Neural progenitor cell (in vitro differentiated cells): ENCODE measurements at regions not wholly inside any gene's neighbourhood (a gene's known extent, or its start where the extent isn't known, plus 50 kb on each side); places are given as distances from the start of the nearest gene placed in this dataset.

Source experiments
- DNase-seq: peaks from one replicate; pipeline ENCODE4 v3.0.0-alpha.2; 2016; ENCODE audit warnings: low spot score
- H2AFZ ChIP-seq: fragments of 200-600 bp; sonication (generic); replicated peaks from 2 replicates; pipeline ENCODE4 v1.6.1; 2016; ENCODE audit warnings: antibody characterized with exemption
- H3F3A ChIP-seq: fragments of 200-600 bp; sonication (generic); 2 replicates; pipeline ENCODE4 v1.6.1; 2016; ENCODE audit warnings: antibody characterized with exemption, low read depth
- H3K27ac ChIP-seq: fragments of 200-600 bp; sonication (generic); 2 replicates; pipeline ENCODE4 v1.5.1; 2016; ENCODE audit warnings: mild to moderate bottlenecking
- H3K27me3 ChIP-seq: fragments of 200-600 bp; sonication (generic); 2 replicates; pipeline ENCODE4 v1.6.1; 2016; ENCODE audit warnings: mild to moderate bottlenecking, moderate library complexity
- H3K36me3 ChIP-seq: fragments of 200-600 bp; sonication (generic); 2 replicates; pipeline ENCODE4 v1.5.1; 2016
- H3K4me1 ChIP-seq: fragments of 200-600 bp; sonication (generic); 2 replicates; pipeline ENCODE4 v1.6.1; 2016; ENCODE audit warnings: mixed run types
- H3K4me2 ChIP-seq: fragments of 200-600 bp; sonication (generic); 2 replicates; pipeline ENCODE4 v1.6.1; 2016
- H3K4me3 ChIP-seq: fragments of 200-600 bp; sonication (generic); 2 replicates; pipeline ENCODE4 v1.5.1; 2016
- H3K79me2 ChIP-seq: fragments of 200-600 bp; sonication (generic); 2 replicates; pipeline ENCODE4 v1.6.1; 2016; ENCODE audit warnings: low read depth
- H3K9ac ChIP-seq: fragments of 200-600 bp; sonication (generic); 2 replicates; pipeline ENCODE4 v1.6.1; 2016
- H3K9me3 ChIP-seq: fragments of 200-600 bp; sonication (generic); 2 replicates; pipeline ENCODE4 v1.5.1; 2016; ENCODE audit warnings: low read depth
- H4K20me1 ChIP-seq: fragments of 200-600 bp; sonication (generic); 2 replicates; pipeline ENCODE4 v1.6.1; 2016; ENCODE audit warnings: low read depth
- H3K27ac Mint-ChIP-seq: 3 replicates; pipeline ENCODE4 v1.8.0; 2021; ENCODE audit warnings: mixed read lengths
- H3K27me3 Mint-ChIP-seq: 2 replicates; pipeline ENCODE4 v1.8.0; 2022; ENCODE audit warnings: low read depth, mild to moderate bottlenecking, inconsistent platforms, moderate library complexity, mixed read lengths; ENCODE audit not compliant: insufficient read depth
- H3K36me3 Mint-ChIP-seq: 3 replicates; pipeline ENCODE4 v1.8.0; 2021; ENCODE audit warnings: mixed read lengths
- H3K4me1 Mint-ChIP-seq: 3 replicates; pipeline ENCODE4 v1.8.0; 2021; ENCODE audit warnings: mixed read lengths
- H3K4me3 Mint-ChIP-seq: 3 replicates; pipeline ENCODE4 v1.8.0; 2021; ENCODE audit warnings: mild to moderate bottlenecking, moderate library complexity, mixed read lengths
- H3K9me3 Mint-ChIP-seq: 3 replicates; pipeline ENCODE4 v1.8.0; 2020; ENCODE audit warnings: mixed read lengths
- CTCF ChIP-seq: fragments of 200-600 bp; sonication (generic); IDR thresholded peaks from 2 replicates; pipeline ENCODE4 v1.5.1; 2017; ENCODE audit warnings: antibody characterized with exemption, mild to moderate bottlenecking
- EZH2 ChIP-seq: fragments of 200-600 bp; sonication (generic); IDR thresholded peaks from 2 replicates; pipeline ENCODE4 v1.6.1; 2017; ENCODE audit warnings: antibody characterized with exemption, mild to moderate bottlenecking, moderate library complexity
- EZH2phosphoT487 ChIP-seq: fragments of 200-600 bp; sonication (generic); IDR thresholded peaks from 2 replicates; pipeline ENCODE4 v1.6.1; 2017; ENCODE audit warnings: antibody characterized with exemption

- no peaks in the 10 kb centered on the region for H3K36me3 Mint-ChIP-seq
- no peak overlapping the region for H3K4me3 ChIP-seq
- H3K4me2 ChIP-seq = no peak overlapping the region
- H2AFZ ChIP-seq = no peak overlapping the region
- no peaks in the 10 kb centered on the region for H4K20me1 ChIP-seq
- no peak overlapping the region for H3K4me3 Mint-ChIP-seq
- peaks cover 5% of the 10 kb centered on the region for H3K4me1 Mint-ChIP-seq
- TF ChIP-seq EZH2phosphoT487 (no peak), EZH2 (no peak), CTCF (no peak)
- no peaks in the 10 kb centered on the region for H3K27me3 ChIP-seq
- H3K27ac Mint-ChIP-seq = no peak overlapping the region
- no peaks in the 10 kb centered on the region for H3K4me1 ChIP-seq
- no peaks in the 10 kb centered on the region for H3K27me3 Mint-ChIP-seq
- H3K79me2 ChIP-seq = no peaks in the 10 kb centered on the region
- H3K36me3 ChIP-seq = no peaks in the 10 kb centered on the region
- H3K9me3 Mint-ChIP-seq = peaks cover 3% of the 10 kb centered on the region
- no peak overlapping the region for H3K9ac ChIP-seq
- no peak overlapping the region for H3K27ac ChIP-seq
- DNase-seq = no peak
- no peaks in the 10 kb centered on the region for H3F3A ChIP-seq
- no peaks in the 10 kb centered on the region for H3K9me3 ChIP-seq
Measured at GRCh38 chr2:238631491-238632180, 204.9 kb downstream of the ASB1 start.

- Histone ChIP-seq H3K9me3 (no peaks in the 10 kb centered on the region), H3K4me3 (no peak overlapping the region), H3K79me2 (no peaks in the 10 kb centered on the region), H3F3A (no peaks in the 10 kb centered on the region), H3K4me2 (no peak overlapping the region), H3K4me1 (no peaks in the 10 kb centered on the region), H3K36me3 (no peaks in the 10 kb centered on the region), H2AFZ (no peak overlapping the region), H4K20me1 (no peaks in the 10 kb centered on the region), H3K27me3 (no peaks in the 10 kb centered on the region), H3K27ac (no peak overlapping the region), H3K9ac (no peak overlapping the region)
- Mint-ChIP-seq H3K9me3 (peaks cover 2% of the 10 kb centered on the region), H3K36me3 (no peaks in the 10 kb centered on the region), H3K27me3 (no peaks in the 10 kb centered on the region), H3K27ac (no peak overlapping the region), H3K4me1 (peaks cover 7% of the 10 kb centered on the region), H3K4me3 (no peak overlapping the region)
- TF ChIP-seq EZH2 (no peak), EZH2phosphoT487 (no peak), CTCF (no peak)
- DNase-seq = no peak
Measured at GRCh38 chr2:238632181-238633060, 205.7 kb downstream of the ASB1 start.

GRCh38 chr2:238633426-238634328 is 206.9 kb downstream of the ASB1 start:
- TF ChIP-seq EZH2phosphoT487 = no peak
- no peak for TF ChIP-seq EZH2
- no peak for TF ChIP-seq CTCF
- Histone ChIP-seq H3K4me2 (no peak overlapping the region), H3K9ac (no peak overlapping the region), H3K79me2 (no peaks in the 10 kb centered on the region), H3K36me3 (no peaks in the 10 kb centered on the region), H3K27ac (no peak overlapping the region), H2AFZ (no peak overlapping the region), H4K20me1 (no peaks in the 10 kb centered on the region), H3F3A (no peaks in the 10 kb centered on the region), H3K4me1 (no peaks in the 10 kb centered on the region), H3K27me3 (no peaks in the 10 kb centered on the region), H3K4me3 (no peak overlapping the region), H3K9me3 (no peaks in the 10 kb centered on the region)
- Mint-ChIP-seq H3K27ac (no peak overlapping the region), H3K27me3 (no peaks in the 10 kb centered on the region), H3K36me3 (no peaks in the 10 kb centered on the region), H3K4me3 (no peak overlapping the region), H3K4me1 (peaks cover 7% of the 10 kb centered on the region), H3K9me3 (no peaks in the 10 kb centered on the region)
- DNase-seq = no peak
